ENCODE measurements at regions not wholly inside any gene's neighbourhood (a gene's known extent, or its start where the extent isn't known, plus 50 kb on each side); places are given as distances from the start of the nearest gene placed in this dataset.

DNA sequence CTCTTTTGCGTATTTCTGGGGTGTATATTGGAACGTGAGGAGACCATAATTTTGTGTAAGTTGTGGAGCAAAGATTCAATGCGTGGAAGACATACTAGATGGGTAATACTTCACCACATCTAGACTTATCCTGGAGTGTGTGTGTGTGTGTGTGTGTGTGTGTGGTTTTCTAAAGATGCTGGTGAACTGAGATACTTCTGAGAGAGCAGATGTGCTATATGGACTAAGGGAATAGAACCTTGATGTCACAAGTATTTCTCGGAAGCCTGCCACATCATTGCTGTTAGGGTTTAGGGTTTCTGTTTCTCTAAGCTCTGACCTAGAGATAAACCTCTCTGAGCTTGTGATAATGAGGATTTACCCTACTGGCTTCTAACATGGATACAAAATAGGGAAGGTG, 138.8 kb downstream of the DACT1 start:
- Histone ChIP-seq H3K27me3 (ENCODE audit: control insufficient read depth, insufficient read depth, low read length) (no peaks in the 10 kb centered on the region), H3K36me3 (replicated peaks; ENCODE audit: control insufficient read depth, insufficient read depth, low read length) (no peaks in the 10 kb centered on the region), H3K4me3 (ENCODE audit: insufficient read depth, low read depth, low read length) (no peak overlapping the region)
- no peak for DNase-seq

DNA sequence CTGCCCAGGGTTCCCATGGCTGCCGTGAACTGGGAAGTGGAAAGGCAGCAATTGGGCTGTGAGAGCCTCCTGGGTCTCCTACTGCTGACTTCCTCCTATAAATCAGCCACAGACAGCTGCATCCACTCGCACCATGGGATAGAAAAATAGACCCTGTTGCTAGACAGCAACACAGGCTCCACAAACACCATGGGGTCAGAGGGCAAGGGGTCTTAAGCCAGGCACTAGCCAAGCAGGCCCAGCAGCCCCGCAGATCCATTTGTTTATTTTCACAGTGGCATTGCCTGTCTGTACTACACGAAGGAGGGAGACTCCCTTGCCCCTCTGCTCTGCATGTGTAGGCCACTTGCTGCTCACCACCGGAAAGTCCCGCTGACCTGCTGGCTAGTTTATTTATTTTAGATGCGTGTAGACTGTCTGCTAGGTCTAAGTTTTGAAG, 139.8 kb downstream of the DACT1 start:
- no peak for DNase-seq
- Histone ChIP-seq H3K27me3 (ENCODE audit: control insufficient read depth, insufficient read depth, low read length) (no peaks in the 10 kb centered on the region), H3K4me3 (ENCODE audit: insufficient read depth, low read depth, low read length) (no peak overlapping the region), H3K36me3 (replicated peaks; ENCODE audit: control insufficient read depth, insufficient read depth, low read length) (no peaks in the 10 kb centered on the region)

DNA sequence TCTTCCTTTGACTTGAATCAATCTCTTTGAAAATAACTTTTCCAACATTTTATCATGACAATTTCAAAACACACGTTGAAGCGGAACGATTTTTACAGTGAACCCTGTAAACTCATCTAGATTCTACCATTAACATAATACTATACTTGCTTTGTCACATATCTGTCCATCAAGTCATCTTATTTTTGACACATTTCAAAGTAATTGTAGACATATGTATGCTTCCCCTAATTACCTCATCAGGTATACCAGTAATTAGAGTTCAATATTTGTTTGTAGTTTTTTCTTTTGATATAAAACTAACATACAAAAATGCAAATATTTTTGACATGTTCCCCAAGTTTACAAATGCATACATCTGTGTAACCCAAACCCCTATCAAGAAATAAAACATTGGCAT, 140.4 kb downstream of the DACT1 start:
- no peaks in the 10 kb centered on the region for H3K36me3 ChIP-seq (replicated peaks; ENCODE audit: control insufficient read depth, insufficient read depth, low read length)
- H3K27me3 ChIP-seq (ENCODE audit: control insufficient read depth, insufficient read depth, low read length) = no peaks in the 10 kb centered on the region
- no peak overlapping the region for H3K4me3 ChIP-seq (ENCODE audit: insufficient read depth, low read depth, low read length)
- no peak for DNase-seq

GRCh38 chr14:58779376-58779775, 141.6 kb downstream of the DACT1 start:
- H3K36me3 ChIP-seq (replicated peaks; ENCODE audit: control insufficient read depth, insufficient read depth, low read length) = no peaks in the 10 kb centered on the region
- H3K27me3 ChIP-seq (ENCODE audit: control insufficient read depth, insufficient read depth, low read length) = no peaks in the 10 kb centered on the region
- H3K4me3 ChIP-seq (ENCODE audit: insufficient read depth, low read depth, low read length) = no peak overlapping the region
- no peak for DNase-seq

- DNase-seq = no peak
- no peak overlapping the region for H3K4me3 ChIP-seq (ENCODE audit: insufficient read depth, low read depth, low read length)
- no peaks in the 10 kb centered on the region for H3K27me3 ChIP-seq (ENCODE audit: control insufficient read depth, insufficient read depth, low read length)
- no peaks in the 10 kb centered on the region for H3K36me3 ChIP-seq (replicated peaks; ENCODE audit: control insufficient read depth, insufficient read depth, low read length)
These were observed 142.4 kb downstream of the DACT1 start for GRCh38 chr14:58780185-58780584.

GRCh38 chr14:58780605-58781004, 142.8 kb downstream of the DACT1 start:
- no peak for DNase-seq
- Histone ChIP-seq H3K36me3 (replicated peaks; ENCODE audit: control insufficient read depth, insufficient read depth, low read length) (no peaks in the 10 kb centered on the region), H3K4me3 (ENCODE audit: insufficient read depth, low read depth, low read length) (no peak overlapping the region), H3K27me3 (ENCODE audit: control insufficient read depth, insufficient read depth, low read length) (no peaks in the 10 kb centered on the region)

DNA sequence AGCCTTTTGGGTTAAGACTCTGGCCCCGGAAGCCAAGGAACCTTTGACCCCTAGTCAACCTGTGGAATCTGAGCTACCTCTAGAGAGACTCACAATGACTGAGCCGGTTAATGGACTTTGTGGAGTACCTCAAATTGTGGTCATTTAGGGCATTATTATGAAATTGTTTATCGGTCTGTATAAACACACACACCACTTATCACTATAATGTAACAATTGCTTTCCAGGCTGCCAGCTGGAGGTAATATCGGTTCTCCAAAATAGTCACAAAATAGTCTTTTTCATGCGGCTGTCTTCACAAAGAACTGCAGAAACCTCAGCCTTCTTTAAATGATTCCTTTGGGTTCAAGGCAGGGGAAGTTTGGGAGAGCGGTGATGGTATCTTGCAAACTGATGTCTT, 144.2 kb downstream of the DACT1 start:
- Histone ChIP-seq H3K36me3 (replicated peaks; ENCODE audit: control insufficient read depth, insufficient read depth, low read length) (no peaks in the 10 kb centered on the region), H3K27me3 (ENCODE audit: control insufficient read depth, insufficient read depth, low read length) (no peaks in the 10 kb centered on the region), H3K4me3 (ENCODE audit: insufficient read depth, low read depth, low read length) (no peak overlapping the region)
- no peak for DNase-seq

GRCh38 chr14:58783792-58784511, 146.2 kb downstream of the DACT1 start:
- Histone ChIP-seq H3K27me3 (ENCODE audit: control insufficient read depth, insufficient read depth, low read length) (peaks cover 3% of the 10 kb centered on the region; the same call in 1 of the 2 replicates), H3K4me3 (ENCODE audit: insufficient read depth, low read depth, low read length) (no peak overlapping the region), H3K36me3 (replicated peaks; ENCODE audit: control insufficient read depth, insufficient read depth, low read length) (no peaks in the 10 kb centered on the region)
- DNase-seq = no peak

DNA sequence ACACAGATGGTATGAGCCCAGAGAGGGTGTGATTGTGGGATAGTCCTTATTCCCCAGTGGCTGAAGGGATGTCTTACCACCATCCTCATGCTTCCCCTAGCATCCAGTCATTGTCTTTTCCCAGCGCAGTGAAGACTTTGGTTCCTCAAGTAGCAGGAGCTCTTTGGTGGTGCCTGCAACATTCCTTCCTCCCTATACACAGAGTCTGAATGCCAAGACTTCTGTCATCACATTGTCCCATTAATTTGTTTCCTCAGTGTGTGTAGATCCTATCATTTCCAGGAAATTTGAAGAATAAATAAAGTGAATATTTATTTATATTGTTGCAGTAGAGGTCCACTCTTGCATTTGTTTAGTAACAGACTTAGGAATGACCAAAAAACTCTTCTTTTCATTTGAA, 147.2 kb downstream of the DACT1 start:
- H3K27me3 ChIP-seq (ENCODE audit: control insufficient read depth, insufficient read depth, low read length) = peaks cover 3% of the 10 kb centered on the region; the same call in 1 of the 2 replicates

DNA sequence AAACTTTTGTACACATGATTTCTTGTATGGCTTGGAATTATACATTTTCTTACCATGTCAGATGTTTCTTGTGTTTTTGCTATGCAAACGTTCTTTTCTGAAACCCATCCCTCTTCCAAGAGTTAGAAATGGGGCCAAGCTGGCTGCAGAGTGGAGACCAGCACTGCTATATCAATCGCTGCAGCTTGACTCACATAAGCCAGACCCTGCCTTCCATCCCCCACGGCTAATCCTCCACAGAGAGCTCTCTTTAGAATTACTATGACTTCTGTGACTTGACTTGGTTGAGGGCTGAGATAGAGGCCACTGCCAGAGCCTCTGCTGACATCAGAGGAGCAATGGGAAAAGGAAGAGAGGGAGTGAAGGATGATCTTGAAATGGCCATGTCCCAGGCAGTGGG, 147.9 kb downstream of the DACT1 start:
- H3K27me3 ChIP-seq (ENCODE audit: control insufficient read depth, insufficient read depth, low read length) = peaks cover 3% of the 10 kb centered on the region; the same call in 1 of the 2 replicates
- DNase-seq = no peak

More for the DNA sequence above, 147.2 kb downstream of the DACT1 start:
- DNase-seq = no peak
- Histone ChIP-seq H3K36me3 (replicated peaks; ENCODE audit: control insufficient read depth, insufficient read depth, low read length) (no peaks in the 10 kb centered on the region), H3K4me3 (ENCODE audit: insufficient read depth, low read depth, low read length) (no peak overlapping the region)

GRCh38 chr14:58787592-58787991, 149.8 kb downstream of the DACT1 start:
- peaks cover 3% of the 10 kb centered on the region; the same call in 1 of the 2 replicates for H3K27me3 ChIP-seq (ENCODE audit: control insufficient read depth, insufficient read depth, low read length)
- no peak overlapping the region for H3K4me3 ChIP-seq (ENCODE audit: insufficient read depth, low read depth, low read length)
- no peaks in the 10 kb centered on the region for H3K36me3 ChIP-seq (replicated peaks; ENCODE audit: control insufficient read depth, insufficient read depth, low read length)
- no peak for DNase-seq

More for the DNA sequence above, 147.9 kb downstream of the DACT1 start:
- no peaks in the 10 kb centered on the region for H3K36me3 ChIP-seq (replicated peaks; ENCODE audit: control insufficient read depth, insufficient read depth, low read length)
- no peak overlapping the region for H3K4me3 ChIP-seq (ENCODE audit: insufficient read depth, low read depth, low read length)

DNA sequence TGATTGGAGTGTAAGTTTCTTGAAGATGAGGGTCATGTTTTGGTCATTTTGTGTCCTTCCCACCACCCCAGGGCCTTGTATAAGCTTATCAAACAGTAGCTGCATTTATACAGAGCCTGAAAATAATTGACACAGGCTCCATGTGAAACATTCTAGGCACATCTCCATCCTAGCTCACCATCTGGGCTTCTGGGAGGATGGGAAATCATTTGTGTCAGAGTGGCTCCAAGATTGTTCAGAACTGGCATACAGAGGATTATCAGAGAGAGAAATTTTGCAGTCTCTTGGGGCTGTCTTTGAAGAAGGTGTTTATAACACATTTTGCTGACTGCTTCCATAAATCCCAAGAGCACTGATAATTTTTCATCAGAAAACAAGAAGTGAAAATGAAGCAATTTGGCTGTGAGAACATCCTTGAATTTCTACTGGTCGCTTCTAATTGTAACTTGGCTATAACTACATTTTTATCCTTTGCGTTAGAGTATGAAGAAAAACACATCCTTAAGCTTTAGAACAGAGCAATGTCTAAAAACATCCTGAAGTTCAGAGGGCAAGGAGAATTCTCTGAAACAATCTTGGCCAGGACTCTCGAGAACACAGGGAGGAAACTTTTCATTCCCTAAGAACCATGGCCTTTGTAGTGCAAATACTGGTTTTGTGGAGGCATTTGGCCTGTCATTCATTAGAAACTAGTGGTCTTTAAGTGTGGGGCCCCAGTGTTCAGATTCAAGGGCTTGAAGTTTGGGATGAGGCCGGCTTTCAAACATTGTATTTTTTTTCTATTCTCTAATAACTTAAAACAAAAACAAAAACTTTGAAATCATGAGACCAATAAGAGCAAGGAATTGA, 151.1 kb downstream of the DACT1 start:
- Histone ChIP-seq H3K4me3 (ENCODE audit: insufficient read depth, low read depth, low read length) (no peak overlapping the region), H3K36me3 (replicated peaks; ENCODE audit: control insufficient read depth, insufficient read depth, low read length) (no peaks in the 10 kb centered on the region), H3K27me3 (ENCODE audit: control insufficient read depth, insufficient read depth, low read length) (peaks cover 3% of the 10 kb centered on the region; the same call in 1 of the 2 replicates)
- peak; percentile 32 for DNase-seq

- Histone ChIP-seq H3K4me3 (ENCODE audit: insufficient read depth, low read depth, low read length) (no peak overlapping the region), H3K36me3 (replicated peaks; ENCODE audit: control insufficient read depth, insufficient read depth, low read length) (no peaks in the 10 kb centered on the region), H3K27me3 (ENCODE audit: control insufficient read depth, insufficient read depth, low read length) (peaks cover 3% of the 10 kb centered on the region; the same call in 1 of the 2 replicates)
- DNase-seq = no peak
These were observed 152.0 kb downstream of the DACT1 start for GRCh38 chr14:58789736-58790135.

GRCh38 chr14:58792416-58792815, 154.7 kb downstream of the DACT1 start:
- Histone ChIP-seq H3K27me3 (ENCODE audit: control insufficient read depth, insufficient read depth, low read length) (peaks cover 3% of the 10 kb centered on the region; the same call in 1 of the 2 replicates), H3K36me3 (replicated peaks; ENCODE audit: control insufficient read depth, insufficient read depth, low read length) (no peaks in the 10 kb centered on the region), H3K4me3 (ENCODE audit: insufficient read depth, low read depth, low read length) (no peak overlapping the region)
- no peak for DNase-seq

All from H7 (cell line).